Right lobe of liver (tissue), 6 donors: ENCODE measurements at regions not wholly inside any gene's neighbourhood (a gene's known extent, or its start where the extent isn't known, plus 50 kb on each side); places are given as distances from the start of the nearest gene placed in this dataset.

ENCODE experiments used
- ATAC-seq, 4 donors: fragments of 200-7000 bp; cut with Tn5 transposase; one replicate each; pipeline ENCODE4 v1.9.1; 2020; ENCODE audit warnings: mild to moderate bottlenecking in 4 of 4, moderate library complexity in 4 of 4
- DNase-seq, 3 donors: peaks; one replicate each; pipeline ENCODE4 v3.0.0-alpha.2; 2020
- H3K27ac ChIP-seq, 3 donors: fragments of 200-600 bp; one replicate each; pipeline ENCODE4 v1.8.0; 2022
- H3K27me3 ChIP-seq, 2 donors: fragments of 200-600 bp; one replicate each; pipeline ENCODE4 v1.8.0; 2022
- H3K36me3 ChIP-seq, 4 donors: fragments of 200-600 bp; sonication (generic) in 1 of 4; one replicate each; pipeline versions ENCODE4 v1.5.1 to v1.8.0; 2017 to 2022; ENCODE audit warnings: control low read depth in 1 of 4
- H3K4me1 ChIP-seq, 4 donors: fragments of 200-600 bp; sonication (generic) in 1 of 4; one replicate each; pipeline versions ENCODE4 v1.5.1 to v1.8.0; 2017 to 2022; ENCODE audit warnings: control low read depth in 1 of 4
- H3K4me3 ChIP-seq, 3 donors: fragments of 200-600 bp; one replicate each; pipeline ENCODE4 v1.8.0; 2022
- H3K9me3 ChIP-seq, 4 donors: fragments of 200-600 bp; sonication (generic) in 1 of 4; one replicate each; pipeline versions ENCODE4 v1.5.1 to v1.8.0; 2017 to 2022; ENCODE audit warnings: control low read depth in 1 of 4
- CTCF ChIP-seq, 4 donors: fragments of 200-600 bp in 3 of 4; fragments of 450-650 bp in 1 of 4; IDR thresholded peaks; one replicate each; pipeline versions ENCODE4 v1.5.1 to v1.8.0; 2016 to 2022; ENCODE audit warnings: antibody characterized with exemption in 4 of 4, mild to moderate bottlenecking in 2 of 4
- POLR2A ChIP-seq: fragments of 450-650 bp; IDR thresholded peaks from one replicate; pipeline ENCODE4 v1.6.1; 2017; ENCODE audit warnings: antibody characterized with exemption, mild to moderate bottlenecking
- WGBS: methylation state at CpG from one replicate; pipeline ENCODE4 v1.1.6; 2018; ENCODE audit warnings: low coverage, low lambda C conversion rate; ENCODE audit not compliant: insufficient coverage; ENCODE audit errors: missing lambda C conversion rate; 5-methylcytosine and 5-hydroxymethylcytosine counted together
- intact Hi-C, 2 donors: fragments of 100-400 bp; cut with DNase I; formaldehyde crosslinking; loops; one replicate each; pipeline versions ENCODE4 v1.11.2 to v1.14.1; 2022
- donor health status: DM: no; HTN: yes; CAD: no.
- donor health status: DM: no; HTN: no; CAD: no.
- donor health status: DM: no; HTN: no; CAD: no.
- donor health status: DM: no; HTN: yes; CAD: no.
- donor health status: DM: no; HTN: yes; CAD: no.

GRCh38 chr1:101310506-101310905, 73.7 kb downstream of the S1PR1 start:
- DNase-seq (no peak), ATAC-seq (no peak)
- Histone ChIP-seq H3K4me3 (no peak overlapping the region), H3K4me1 (peaks cover 0 to 7% (median 3%) of the 10 kb centered on the region in 4 donors), H3K36me3 (no peaks in the 10 kb centered on the region), H3K9me3 (no peaks in the 10 kb centered on the region), H3K27me3 (no peaks in the 10 kb centered on the region), H3K27ac (no peak overlapping the region)
- intact Hi-C loops: loop anchor here in 1 of 2 donors (5.0 kb wide), 1 partner anchor 47 kb away; no protein-coding TSS in a partner anchor
- WGBS: 10% methylated on average over 2 of the region's 2 CpGs
- TF ChIP-seq POLR2A (no peak), CTCF (IDR thresholded peaks at IDR 0.05) (no peak)

- Histone ChIP-seq H3K9me3 (no peaks in the 10 kb centered on the region), H3K4me3 (no peak overlapping the region), H3K27me3 (no peaks in the 10 kb centered on the region), H3K27ac (no peak overlapping the region), H3K36me3 (no peaks in the 10 kb centered on the region), H3K4me1 (peaks cover 0 to 7% (median 3%) of the 10 kb centered on the region in 4 donors)
- no peak for TF ChIP-seq POLR2A
- TF ChIP-seq CTCF (IDR thresholded peaks at IDR 0.05): no peak
- no peak for ATAC-seq
- intact Hi-C loops: loop anchor here in 1 of 2 donors (5.0 kb wide), 1 partner anchor 46 kb away; no protein-coding TSS in a partner anchor
- DNase-seq: no peak
- 66% methylated on average over 4 of the region's 4 CpGs for WGBS
These were observed 74.5 kb downstream of the S1PR1 start for GRCh38 chr1:101311146-101311920.

DNA sequence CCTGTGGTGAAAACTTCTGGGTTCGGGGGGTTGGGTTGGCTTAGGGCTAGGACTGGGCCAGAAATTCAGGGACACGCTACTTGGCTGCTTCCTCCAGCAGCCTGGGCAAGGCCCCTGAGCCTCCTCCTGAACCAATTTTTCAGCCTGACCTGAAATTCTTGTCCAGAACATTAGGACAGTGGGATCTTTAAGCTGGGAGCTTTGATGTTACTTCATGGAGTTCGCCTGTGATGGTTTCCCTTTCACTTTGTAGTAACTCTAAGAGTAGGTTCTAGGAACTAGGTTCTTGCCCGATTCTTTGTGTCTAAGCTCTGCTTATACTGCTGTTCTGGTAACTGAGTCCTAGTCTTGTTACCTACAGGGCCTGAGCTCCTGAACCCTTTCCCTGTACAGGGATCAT, 75.3 kb downstream of the S1PR1 start:
- Histone ChIP-seq H3K4me1 (peaks cover 0 to 7% (median 3%) of the 10 kb centered on the region in 4 donors), H3K9me3 (no peaks in the 10 kb centered on the region), H3K36me3 (no peaks in the 10 kb centered on the region), H3K27ac (no peak overlapping the region), H3K27me3 (no peaks in the 10 kb centered on the region), H3K4me3 (no peak overlapping the region)
- WGBS: 54% methylated on average over 4 of the region's 4 CpGs
- no peak for ATAC-seq
- DNase-seq: no peak
- TF ChIP-seq CTCF (IDR thresholded peaks at IDR 0.05) (no peak), POLR2A (no peak)
- intact Hi-C loops: loop anchor here in 1 of 2 donors (5.0 kb wide), 1 partner anchor 45 kb away; no protein-coding TSS in a partner anchor

GRCh38 chr1:101313356-101313755, 76.5 kb downstream of the S1PR1 start:
- no peak for TF ChIP-seq POLR2A
- no peak for TF ChIP-seq CTCF (IDR thresholded peaks at IDR 0.05)
- ATAC-seq: no peak
- Histone ChIP-seq H3K27ac (no peak overlapping the region), H3K36me3 (no peaks in the 10 kb centered on the region), H3K4me3 (no peak overlapping the region), H3K4me1 (peaks cover 0 to 7% (median 3%) of the 10 kb centered on the region in 4 donors), H3K27me3 (no peaks in the 10 kb centered on the region), H3K9me3 (no peaks in the 10 kb centered on the region)
- 98% methylated on average over 6 of the region's 7 CpGs for WGBS
- intact Hi-C loops: loop anchor here in 1 of 2 donors (5.0 kb wide), 1 partner anchor 44 kb away; no protein-coding TSS in a partner anchor
- no peak for DNase-seq
